NOMO-1 (cell line): ENCODE measurements at regions not wholly inside any gene's neighbourhood (a gene's known extent, or its start where the extent isn't known, plus 50 kb on each side); places are given as distances from the start of the nearest gene placed in this dataset.
"Not testable (repeated sequence)": the region's sequence is repeated elsewhere in the genome, so short reads cannot be mapped to it uniquely, and the experiment has no call there.

Source experiments
- DNase-seq, 2 experiments: peaks; one replicate each; lab custom pipeline; 2025; ENCODE audit not compliant: unreplicated experiment in 2 of 2; lab: John Stamatoyannopoulos, UW

- no peak for DNase-seq
These were observed 617.0 kb upstream of the ROBO1 start for GRCh38 chr3:80384811-80385210.

- DNase-seq = no peak
These were observed 606.6 kb upstream of the ROBO1 start for GRCh38 chr3:80374423-80374822.

GRCh38 chr3:80368616-80369015 lies 600.8 kb upstream of the ROBO1 start:
- DNase-seq = no peak

- peak; percentile 8 to 38 for DNase-seq
These were observed 599.2 kb upstream of the ROBO1 start for GRCh38 chr3:80366808-80367548.

GRCh38 chr3:80357761-80358160 lies 590.0 kb upstream of the ROBO1 start:
- DNase-seq = no peak

GRCh38 chr3:80355144-80355543 lies 587.3 kb upstream of the ROBO1 start:
- peak; percentile 93 to 98 for DNase-seq

- no peak for DNase-seq
These were observed 583.4 kb upstream of the ROBO1 start for GRCh38 chr3:80351201-80351600.

- no peak for DNase-seq
These were observed 583.0 kb upstream of the ROBO1 start for GRCh38 chr3:80350771-80351170.

GRCh38 chr3:80338366-80338765 lies 570.6 kb upstream of the ROBO1 start:
- no peak for DNase-seq

GRCh38 chr3:80334534-80334933 lies 566.7 kb upstream of the ROBO1 start:
- no peak for DNase-seq

GRCh38 chr3:80331494-80332170 lies 563.8 kb upstream of the ROBO1 start:
- no peak for DNase-seq

GRCh38 chr3:80314541-80314940 lies 546.7 kb upstream of the ROBO1 start:
- DNase-seq = not testable (repeated sequence)

GRCh38 chr3:80308637-80309036 lies 540.8 kb upstream of the ROBO1 start:
- no peak for DNase-seq

- DNase-seq = no peak
These were observed 540.0 kb upstream of the ROBO1 start for GRCh38 chr3:80307844-80308243.

- DNase-seq = no peak
These were observed 529.9 kb upstream of the ROBO1 start for GRCh38 chr3:80297720-80298119.

GRCh38 chr3:80285388-80285787 lies 517.6 kb upstream of the ROBO1 start:
- no peak for DNase-seq

GRCh38 chr3:80283783-80284182 lies 516.0 kb upstream of the ROBO1 start:
- DNase-seq = no peak

- no peak for DNase-seq
These were observed 510.3 kb upstream of the ROBO1 start for GRCh38 chr3:80278056-80278455.

- no peak for DNase-seq
These were observed 507.3 kb upstream of the ROBO1 start for GRCh38 chr3:80275120-80275519.

GRCh38 chr3:80263260-80263659 lies 495.5 kb upstream of the ROBO1 start:
- DNase-seq = no peak

- DNase-seq = no peak
These were observed 493.3 kb upstream of the ROBO1 start for GRCh38 chr3:80261082-80261481.

GRCh38 chr3:80259736-80260135 lies 491.9 kb upstream of the ROBO1 start:
- no peak for DNase-seq
